ENCODE measurements at regions not wholly inside any gene's neighbourhood (a gene's known extent, or its start where the extent isn't known, plus 50 kb on each side); places are given as distances from the start of the nearest gene placed in this dataset.

DNA sequence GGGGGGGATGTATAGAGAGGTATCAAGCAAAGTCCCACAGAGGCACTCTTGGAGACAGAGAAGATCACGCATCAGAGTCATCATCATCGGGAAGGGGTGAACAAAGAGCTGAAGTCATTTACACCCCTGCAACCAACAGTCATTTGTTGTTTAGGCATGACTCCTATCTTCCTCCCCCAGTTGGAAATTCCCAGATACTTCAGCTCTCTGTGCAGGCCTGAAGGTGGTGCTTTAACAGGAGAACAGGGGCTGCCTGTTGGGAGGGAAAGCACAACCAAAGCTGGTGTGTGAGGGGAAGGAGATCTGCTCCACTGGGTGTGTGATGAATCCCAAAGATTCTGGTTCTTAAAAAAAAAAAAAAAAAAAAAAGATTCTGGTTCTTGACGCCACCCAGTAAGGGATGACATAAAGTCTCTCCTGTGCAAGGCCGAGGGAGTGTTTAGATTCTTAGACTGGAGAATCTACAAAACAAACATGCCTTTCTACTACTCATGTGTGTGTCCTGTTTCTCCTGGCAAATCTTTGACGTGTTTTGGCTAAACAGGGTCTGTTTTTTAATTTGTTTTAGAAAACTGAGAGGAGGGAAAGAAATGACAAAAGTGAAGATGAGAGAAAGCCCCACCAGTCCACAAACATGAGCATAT is 121.0 kb upstream of the ARHGAP5 start:
- H3K9me3 Mint-ChIP-seq (ENCODE audit: unreplicated experiment), result peaks cover 17% of the 10 kb centered on the region
- BruUV-seq (replicated peaks), result no TSS peak
- H3K36me3 ChIP-seq (ENCODE audit: control insufficient read depth, insufficient read depth, low read length), result no peaks in the 10 kb centered on the region
- H3K4me1 Mint-ChIP-seq (ENCODE audit: low read depth, unreplicated experiment), result peaks cover 25% of the 10 kb centered on the region
- H3K4me3 Mint-ChIP-seq (ENCODE audit: unreplicated experiment), result no peak overlapping the region
- H3K9me3 ChIP-seq, result peaks cover 11% of the 10 kb centered on the region
- ChIA-PET POLR2A (no interaction called here), CTCF (no interaction called here)
- no peaks in the 10 kb centered on the region for H3K27me3 Mint-ChIP-seq (ENCODE audit: insufficient read depth, unreplicated experiment)
- H3K27ac Mint-ChIP-seq (ENCODE audit: unreplicated experiment), result no peak overlapping the region
- H3K4me1 ChIP-seq, result peaks cover 12% of the 10 kb centered on the region; the same call in 1 of the 2 replicates
- TF ChIP-seq, protein P1, sequence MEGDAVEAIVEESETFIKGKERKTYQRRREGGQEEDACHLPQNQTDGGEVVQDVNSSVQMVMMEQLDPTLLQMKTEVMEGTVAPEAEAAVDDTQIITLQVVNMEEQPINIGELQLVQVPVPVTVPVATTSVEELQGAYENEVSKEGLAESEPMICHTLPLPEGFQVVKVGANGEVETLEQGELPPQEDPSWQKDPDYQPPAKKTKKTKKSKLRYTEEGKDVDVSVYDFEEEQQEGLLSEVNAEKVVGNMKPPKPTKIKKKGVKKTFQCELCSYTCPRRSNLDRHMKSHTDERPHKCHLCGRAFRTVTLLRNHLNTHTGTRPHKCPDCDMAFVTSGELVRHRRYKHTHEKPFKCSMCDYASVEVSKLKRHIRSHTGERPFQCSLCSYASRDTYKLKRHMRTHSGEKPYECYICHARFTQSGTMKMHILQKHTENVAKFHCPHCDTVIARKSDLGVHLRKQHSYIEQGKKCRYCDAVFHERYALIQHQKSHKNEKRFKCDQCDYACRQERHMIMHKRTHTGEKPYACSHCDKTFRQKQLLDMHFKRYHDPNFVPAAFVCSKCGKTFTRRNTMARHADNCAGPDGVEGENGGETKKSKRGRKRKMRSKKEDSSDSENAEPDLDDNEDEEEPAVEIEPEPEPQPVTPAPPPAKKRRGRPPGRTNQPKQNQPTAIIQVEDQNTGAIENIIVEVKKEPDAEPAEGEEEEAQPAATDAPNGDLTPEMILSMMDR (IDR thresholded peaks at IDR 0.05; ENCODE audit: insufficient read depth in 1 of 2, low read depth in 1 of 2, low read length in 1 of 2, severe bottlenecking in 1 of 2, unreplicated experiment in 1 of 2), result no peak
- H3K4me3 ChIP-seq (ENCODE audit: low read depth, low read length), result no peak overlapping the region
- no peaks in the 10 kb centered on the region for H3K36me3 Mint-ChIP-seq (ENCODE audit: insufficient read depth, unreplicated experiment)
- intact Hi-C loops (cut with micrococcal nuclease; ENCODE audit: unreplicated experiment), result no loop called here
- no peaks in the 10 kb centered on the region for H3K27me3 ChIP-seq (replicated peaks; ENCODE audit: control insufficient read depth, insufficient read depth, low read length)
- no peak for DNase-seq

DNA sequence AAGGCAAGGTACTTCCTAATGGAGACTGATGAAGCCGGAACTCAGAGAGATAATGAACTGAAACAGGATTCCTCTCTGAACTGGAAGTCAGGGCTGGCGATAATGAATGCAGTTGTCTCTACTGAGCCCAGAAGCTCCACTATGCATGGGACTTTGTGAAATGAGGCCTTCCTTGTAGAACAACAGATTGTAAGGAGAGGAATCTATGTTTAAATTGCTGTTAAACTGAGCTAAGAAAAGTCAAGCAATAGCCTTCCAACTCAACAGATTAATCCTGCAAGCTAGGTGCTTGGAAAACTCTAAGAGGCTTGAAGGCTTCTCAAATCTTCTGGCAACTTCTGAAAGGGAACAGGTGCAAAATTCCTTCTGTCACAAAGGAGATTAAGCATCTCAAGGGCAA is 119.5 kb upstream of the ARHGAP5 start:
- no peak overlapping the region for H3K27ac Mint-ChIP-seq (ENCODE audit: unreplicated experiment)

DNA sequence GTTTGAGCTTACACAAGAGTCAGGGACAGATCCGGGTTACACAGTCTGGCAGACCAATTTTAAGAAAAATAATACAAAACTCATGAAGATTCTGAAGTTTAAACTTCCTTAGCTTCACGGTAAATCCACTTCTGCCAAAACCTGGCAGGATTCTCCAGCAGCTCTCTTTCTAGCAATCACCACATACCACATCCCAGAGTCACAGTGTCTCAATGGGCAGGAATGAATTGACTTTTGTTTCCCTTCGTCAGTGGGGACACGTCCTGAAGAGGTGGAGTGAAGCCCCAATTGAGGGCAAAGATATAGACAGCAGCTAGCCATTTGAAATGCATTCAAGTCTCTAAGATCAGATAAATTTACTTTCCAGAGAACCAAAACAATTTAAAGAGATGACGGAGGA is 117.1 kb upstream of the ARHGAP5 start:
- Histone ChIP-seq H3K36me3 (ENCODE audit: control insufficient read depth, insufficient read depth, low read length) (no peaks in the 10 kb centered on the region), H3K4me1 (no peaks in the 10 kb centered on the region), H3K27me3 (replicated peaks; ENCODE audit: control insufficient read depth, insufficient read depth, low read length) (no peaks in the 10 kb centered on the region), H3K9me3 (peaks cover 11% of the 10 kb centered on the region), H3K4me3 (ENCODE audit: low read depth, low read length) (no peak overlapping the region)
- H3K27ac Mint-ChIP-seq (ENCODE audit: unreplicated experiment), result no peak overlapping the region
- no peaks in the 10 kb centered on the region for H3K27me3 Mint-ChIP-seq (ENCODE audit: insufficient read depth, unreplicated experiment)
- DNase-seq, result no peak
- ChIA-PET POLR2A (no interaction called here), CTCF (no interaction called here)
- TF ChIP-seq, protein P1 (IDR thresholded peaks at IDR 0.05; ENCODE audit: insufficient read depth in 1 of 2, low read depth in 1 of 2, low read length in 1 of 2, severe bottlenecking in 1 of 2, unreplicated experiment in 1 of 2), result no peak
- no TSS peak for BruUV-seq (replicated peaks)
- H3K36me3 Mint-ChIP-seq (ENCODE audit: insufficient read depth, unreplicated experiment), result no peaks in the 10 kb centered on the region
- no peaks in the 10 kb centered on the region for H3K4me1 Mint-ChIP-seq (ENCODE audit: low read depth, unreplicated experiment)
- H3K4me3 Mint-ChIP-seq (ENCODE audit: unreplicated experiment), result no peak overlapping the region
- H3K9me3 Mint-ChIP-seq (ENCODE audit: unreplicated experiment), result peaks cover 17% of the 10 kb centered on the region
- intact Hi-C loops (cut with micrococcal nuclease; ENCODE audit: unreplicated experiment), result no loop called here

More for the DNA sequence above, 119.5 kb upstream of the ARHGAP5 start:
- H3K36me3 ChIP-seq (ENCODE audit: control insufficient read depth, insufficient read depth, low read length), result no peaks in the 10 kb centered on the region
- peaks cover 11% of the 10 kb centered on the region for H3K9me3 ChIP-seq
- intact Hi-C loops (cut with micrococcal nuclease; ENCODE audit: unreplicated experiment), result no loop called here
- BruUV-seq (replicated peaks), result no TSS peak
- no peak overlapping the region for H3K4me3 ChIP-seq (ENCODE audit: low read depth, low read length)
- H3K9me3 Mint-ChIP-seq (ENCODE audit: unreplicated experiment), result peaks cover 17% of the 10 kb centered on the region
- H3K27me3 Mint-ChIP-seq (ENCODE audit: insufficient read depth, unreplicated experiment), result no peaks in the 10 kb centered on the region
- ChIA-PET POLR2A (no interaction called here), CTCF (no interaction called here)
- H3K36me3 Mint-ChIP-seq (ENCODE audit: insufficient read depth, unreplicated experiment), result no peaks in the 10 kb centered on the region
- H3K4me3 Mint-ChIP-seq (ENCODE audit: unreplicated experiment), result no peak overlapping the region
- peaks cover 11% of the 10 kb centered on the region for H3K4me1 Mint-ChIP-seq (ENCODE audit: low read depth, unreplicated experiment)
- no peak for DNase-seq
- H3K4me1 ChIP-seq, result peaks cover 4% of the 10 kb centered on the region; the same call in 1 of the 2 replicates
- TF ChIP-seq, protein P1 (IDR thresholded peaks at IDR 0.05; ENCODE audit: insufficient read depth in 1 of 2, low read depth in 1 of 2, low read length in 1 of 2, severe bottlenecking in 1 of 2, unreplicated experiment in 1 of 2), result no peak
- H3K27me3 ChIP-seq (replicated peaks; ENCODE audit: control insufficient read depth, insufficient read depth, low read length), result no peaks in the 10 kb centered on the region

Measured in Caco-2 (cell line).